NCI-H345 (cell line): ENCODE measurements at regions not wholly inside any gene's neighbourhood (a gene's known extent, or its start where the extent isn't known, plus 50 kb on each side); places are given as distances from the start of the nearest gene placed in this dataset.
"Not testable (repeated sequence)": the region's sequence is repeated elsewhere in the genome, so short reads cannot be mapped to it uniquely, and the experiment has no call there.

ENCODE experiments used
- DNase-seq: peaks from one replicate; lab custom pipeline; 2025; lab: John Stamatoyannopoulos, UW

DNA sequence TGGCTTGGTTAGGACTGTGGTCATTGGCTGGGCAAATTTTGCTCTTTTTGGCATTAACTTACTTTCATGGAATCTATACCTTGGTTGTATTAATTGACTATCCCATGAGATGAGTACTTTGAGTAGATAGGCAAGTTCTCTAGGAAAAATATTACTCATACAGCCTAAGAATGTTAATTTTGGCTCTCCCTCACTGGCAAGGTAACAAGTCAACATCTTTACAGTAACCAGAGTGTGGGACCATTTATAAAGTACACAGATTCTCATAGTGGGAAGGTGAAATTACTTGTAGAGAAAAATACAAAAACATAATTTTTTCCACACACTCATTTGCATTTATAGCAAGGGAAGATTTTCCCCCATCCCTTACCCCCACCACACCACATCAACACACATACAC, 154.6 kb upstream of the ZNF608 start:
- no peak for DNase-seq

DNA sequence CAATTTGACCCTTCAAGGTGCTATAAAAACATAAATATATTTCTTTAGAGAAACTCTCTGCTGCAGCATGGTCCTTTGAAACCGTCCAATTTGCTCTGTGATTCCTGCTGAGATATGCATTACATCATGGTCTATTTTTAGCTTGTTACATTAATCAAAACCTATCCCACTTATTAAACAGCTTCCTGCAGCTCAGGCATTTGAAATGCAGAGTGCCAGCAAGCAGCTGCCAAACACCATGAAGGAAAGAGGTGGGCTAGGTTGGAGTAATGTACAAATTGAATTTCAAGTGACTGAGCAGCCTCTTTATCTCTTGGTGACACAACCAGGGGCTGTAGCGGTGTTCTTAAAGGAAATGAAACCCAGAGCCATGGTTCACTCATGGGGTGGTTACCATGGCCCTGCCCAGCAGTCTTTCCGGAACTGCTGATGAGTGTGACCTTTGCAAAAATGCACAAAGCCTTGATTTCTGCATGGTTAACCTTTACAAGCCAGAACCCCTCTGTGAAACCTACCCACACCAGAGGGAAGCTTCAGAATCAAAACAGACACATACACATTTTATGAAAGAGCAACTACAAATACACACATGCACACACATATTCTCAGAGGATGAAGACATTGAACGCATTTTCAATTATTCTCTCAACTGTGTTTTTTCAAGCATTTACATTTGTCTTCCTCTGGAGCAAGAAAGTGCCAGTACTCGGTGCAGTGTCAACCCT, 155.8 kb upstream of the ZNF608 start:
- peak; percentile 70 for DNase-seq

DNA sequence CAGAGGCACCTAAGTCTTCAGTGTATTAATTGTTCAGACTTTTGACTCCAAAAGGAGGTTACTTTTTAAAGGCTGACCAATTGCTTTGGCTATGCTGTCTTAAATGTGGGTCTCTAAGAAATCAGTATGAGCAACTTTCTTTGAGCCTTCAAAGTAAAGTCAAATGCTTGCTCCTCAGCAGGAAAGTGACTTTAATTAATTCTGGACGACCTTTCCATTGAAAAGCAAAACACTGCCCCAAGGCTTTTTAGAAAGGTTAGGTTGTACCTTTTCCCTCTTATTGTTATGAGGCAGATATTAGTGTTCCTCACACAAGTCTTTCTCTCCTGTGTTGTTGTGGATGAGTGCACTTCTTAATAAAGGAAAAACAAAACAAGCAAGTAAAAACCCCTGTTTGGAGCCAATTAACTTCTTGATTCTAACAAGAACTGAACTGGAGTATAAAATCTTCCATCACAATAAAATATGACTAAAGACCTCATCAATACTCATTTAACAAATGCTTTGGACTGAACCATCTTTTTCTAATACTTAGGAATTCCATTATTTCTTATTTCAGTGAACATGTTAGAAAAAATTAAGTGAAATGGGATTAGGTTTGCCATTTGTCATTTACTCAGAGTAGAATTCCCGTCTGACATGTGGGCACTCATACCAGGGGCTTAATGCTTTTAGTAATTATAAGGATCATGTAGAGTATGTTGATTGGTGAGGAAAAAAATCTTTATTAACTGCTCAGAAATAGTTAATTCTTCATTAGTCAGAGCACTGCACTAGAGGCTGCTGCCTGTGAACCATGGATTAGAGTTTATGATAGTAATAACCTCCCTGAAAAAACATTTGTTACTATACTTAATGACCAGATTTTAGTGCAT, 159.1 kb upstream of the ZNF608 start:
- DNase-seq, result no peak

DNA sequence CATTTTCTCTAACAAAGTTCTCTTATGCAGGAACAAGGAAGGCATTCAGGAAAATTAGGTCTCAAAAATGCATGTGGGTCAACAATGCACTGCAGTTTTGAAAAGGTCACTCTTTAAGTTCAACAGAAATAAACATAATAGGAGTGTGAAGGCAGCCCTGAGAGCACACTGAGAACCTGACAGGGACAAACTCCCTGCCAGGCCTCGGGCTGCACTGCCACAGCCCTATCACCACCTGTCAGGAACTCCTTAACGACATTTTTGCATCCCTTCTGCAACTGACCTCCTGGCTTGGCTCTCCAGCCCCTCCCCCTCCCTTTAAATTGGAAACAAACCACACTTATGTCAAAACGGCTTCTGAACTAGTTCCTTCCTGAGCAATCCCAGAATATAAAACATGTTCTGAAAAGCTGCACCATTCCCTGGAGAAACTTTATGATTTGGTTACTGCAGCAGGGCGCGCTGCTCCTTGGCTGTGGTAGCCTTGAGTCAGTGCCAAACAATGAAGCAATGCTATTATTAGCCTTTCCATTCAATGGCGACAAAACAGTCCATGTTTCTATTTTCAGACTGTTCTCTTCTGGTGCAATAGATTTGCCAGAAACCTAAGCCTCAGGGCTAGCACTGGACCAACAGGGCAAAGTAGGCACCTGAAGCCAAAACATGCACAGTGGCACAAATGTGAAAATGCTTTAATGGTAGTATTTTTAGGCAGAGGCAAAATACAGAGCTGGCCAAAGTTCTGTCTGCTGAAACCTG, 160.1 kb upstream of the ZNF608 start:
- peak; percentile 41 for DNase-seq

DNA sequence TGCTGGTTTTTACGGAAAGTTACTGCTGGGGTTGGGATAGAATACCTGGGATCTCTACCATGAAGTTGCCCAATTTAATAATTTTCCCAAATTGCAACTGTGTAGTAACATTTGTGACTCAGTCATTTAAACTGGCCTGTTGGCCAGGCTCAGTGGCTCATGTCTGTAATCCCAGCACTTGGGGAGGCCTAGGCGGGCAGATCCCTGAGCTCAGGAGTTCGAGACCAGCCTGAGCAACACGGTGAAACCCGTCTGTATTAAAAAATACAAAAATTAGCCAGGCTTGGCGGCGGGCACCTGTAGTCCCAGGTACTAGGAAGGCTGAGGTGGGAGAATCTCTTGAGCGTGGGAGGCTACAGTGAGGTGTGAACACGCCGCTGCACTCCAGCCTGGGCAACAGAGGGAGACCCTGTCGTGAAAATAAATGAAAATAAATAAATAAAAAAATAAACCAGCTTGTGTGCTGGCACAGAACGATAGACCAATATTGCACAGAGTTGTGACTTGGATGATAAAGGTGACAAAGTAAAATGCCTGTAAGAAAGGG, 160.7 kb upstream of the ZNF608 start:
- no peak for DNase-seq

DNA sequence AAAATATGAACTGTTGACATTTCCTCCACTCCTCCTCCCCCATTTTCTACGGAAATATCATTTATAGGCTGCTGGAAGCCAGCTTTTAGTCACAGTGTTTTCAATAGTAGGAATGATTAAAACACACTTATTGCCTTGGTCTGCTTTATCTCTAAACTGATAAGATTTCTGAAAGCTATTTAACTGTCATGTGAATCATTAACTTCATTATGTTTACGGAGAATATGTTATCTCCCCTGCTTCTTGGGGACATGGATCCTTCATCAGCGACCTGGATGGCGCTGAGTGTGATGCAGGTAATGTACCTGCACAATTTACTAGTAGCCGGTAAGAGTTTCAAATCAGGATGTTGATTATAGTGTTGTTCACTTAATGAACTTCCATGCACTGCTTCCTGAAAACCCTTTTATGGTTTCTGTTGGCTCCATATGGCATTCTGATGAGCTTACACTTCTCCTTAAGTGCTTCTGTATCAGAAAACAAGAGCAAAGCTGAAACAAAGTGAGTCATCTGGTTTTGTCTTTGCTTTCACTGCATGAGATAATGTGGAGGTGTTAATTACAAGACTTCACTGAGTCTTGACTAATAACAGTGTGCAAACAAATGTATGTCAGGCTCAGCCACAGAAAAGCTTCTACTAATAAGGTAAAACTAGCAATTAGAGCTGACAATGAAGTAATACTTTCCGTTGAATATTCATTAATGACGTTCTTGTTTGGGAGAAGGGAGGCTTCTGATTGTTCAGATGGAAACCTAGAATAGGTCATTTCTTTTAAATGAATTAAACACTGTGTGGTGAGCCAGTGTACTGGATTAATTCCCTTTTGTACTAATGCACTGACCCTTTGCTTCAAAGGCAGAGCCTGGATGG, 162.4 kb upstream of the ZNF608 start:
- DNase-seq, result peak; percentile 4

DNA sequence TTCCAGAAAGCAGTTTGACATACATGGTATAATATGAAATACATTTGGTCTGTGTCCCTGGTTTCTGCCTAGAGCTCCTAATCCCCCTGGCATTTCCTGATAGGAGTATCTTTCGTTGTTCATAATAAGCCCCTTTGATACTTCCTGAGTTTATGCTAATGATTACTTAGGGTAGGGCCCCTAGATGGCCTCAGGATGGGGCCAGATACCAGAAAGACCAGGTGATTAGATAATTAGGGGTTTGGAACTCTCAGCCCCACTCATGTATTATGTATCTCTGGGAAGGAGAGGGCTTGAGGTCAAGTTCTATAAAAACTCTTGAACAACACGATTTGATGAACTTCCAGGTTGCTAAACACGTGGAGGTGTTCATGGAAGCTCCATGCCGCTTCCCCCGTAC, 163.3 kb upstream of the ZNF608 start:
- no peak for DNase-seq

DNA sequence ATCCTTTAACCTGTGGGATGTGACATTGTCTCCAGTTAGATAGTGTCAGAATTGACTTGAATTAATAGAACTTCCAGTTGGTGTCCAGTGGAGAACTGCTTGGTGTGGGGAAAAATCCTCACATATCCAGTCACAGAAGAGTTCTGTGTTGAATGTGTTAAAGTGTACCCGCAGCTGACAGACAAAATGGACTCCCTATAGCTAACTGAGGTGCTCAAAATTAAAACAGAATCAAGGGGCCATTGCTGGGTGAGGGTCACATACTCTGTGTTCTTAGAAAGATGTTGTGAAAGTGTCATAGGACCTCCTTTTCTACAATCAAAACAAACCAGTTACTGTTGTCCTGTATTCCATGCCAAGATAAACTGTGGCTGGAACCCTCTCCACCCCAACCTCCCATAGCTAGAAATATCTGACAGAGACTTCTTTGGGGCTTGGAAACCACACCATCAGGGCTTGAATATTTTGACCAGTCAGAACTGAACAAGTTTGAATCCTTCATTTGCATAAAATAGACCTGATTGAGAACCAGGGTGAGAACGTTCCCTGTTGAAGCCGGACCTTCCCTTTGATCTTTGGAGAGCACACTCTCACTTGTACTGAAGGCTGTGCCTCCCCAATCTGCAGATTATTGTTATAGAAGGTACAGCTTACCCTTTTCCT, 164.0 kb upstream of the ZNF608 start:
- DNase-seq, result no peak

DNA sequence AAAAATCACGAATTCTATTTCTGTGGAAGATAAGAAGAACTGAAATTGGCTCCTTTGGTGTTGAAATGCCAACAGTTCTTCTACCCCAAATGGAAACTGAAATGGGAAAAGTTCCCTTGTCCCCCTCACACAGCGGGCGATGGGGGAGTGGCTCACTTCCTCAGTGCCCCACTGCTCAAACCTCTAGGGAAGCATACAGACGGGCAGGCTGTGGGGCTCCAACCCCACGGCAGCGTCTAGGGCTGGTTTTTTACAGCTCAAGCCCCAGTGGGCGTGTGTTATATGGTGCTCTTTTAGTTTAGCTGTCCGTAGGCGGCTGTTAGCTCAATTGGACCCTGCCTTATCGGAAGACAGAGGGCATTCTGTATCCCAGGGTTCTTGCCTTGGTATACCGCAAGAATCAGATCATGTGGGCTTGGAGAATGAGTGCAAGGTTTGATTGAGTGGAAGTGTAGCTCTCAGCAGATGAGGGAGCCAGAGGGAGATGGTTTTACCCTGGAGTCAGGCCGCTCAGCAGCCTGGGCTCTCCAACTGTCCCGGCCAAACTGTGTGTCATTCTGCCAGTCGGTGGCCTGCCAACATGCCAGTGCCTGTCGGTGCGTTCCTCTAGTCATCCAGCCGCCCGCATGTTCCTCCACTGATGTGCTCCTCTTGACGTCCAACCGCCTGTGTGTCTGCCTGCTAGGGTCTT, 166.3 kb upstream of the ZNF608 start:
- DNase-seq, result no peak

DNA sequence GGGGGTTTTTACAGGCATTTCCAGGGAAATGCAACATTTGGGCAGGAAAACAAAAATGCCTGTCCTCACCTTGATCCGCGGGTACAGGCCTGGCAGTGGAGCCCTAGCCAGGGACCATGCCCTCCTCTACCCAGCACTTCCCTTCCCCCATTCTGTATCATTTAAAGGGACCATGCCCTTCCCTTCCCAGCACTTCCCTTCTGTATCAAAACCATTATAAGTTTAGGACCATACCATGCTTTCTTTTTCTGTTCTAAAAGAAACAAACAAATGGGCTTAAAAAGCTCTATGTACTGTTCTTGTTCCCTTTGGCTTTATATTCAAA, 166.9 kb upstream of the ZNF608 start:
- DNase-seq, result no peak

DNA sequence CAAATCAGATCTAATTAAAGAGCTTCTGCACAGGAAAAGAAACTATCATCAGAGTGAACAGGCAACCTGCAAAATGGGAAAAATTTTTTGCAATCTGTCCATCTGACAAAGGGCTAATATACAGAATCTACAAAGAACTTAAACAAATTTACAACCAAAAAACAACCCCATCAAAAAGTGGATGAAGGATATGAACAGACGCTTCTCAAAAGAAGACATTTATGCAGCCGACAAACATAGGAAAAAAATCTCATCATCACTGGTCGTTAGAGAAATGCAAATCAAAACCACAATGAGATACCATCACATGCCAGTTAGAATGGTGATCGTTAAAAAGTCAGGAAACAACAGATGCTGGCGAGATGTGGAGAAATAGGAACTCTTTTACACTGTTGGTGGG, 169.9 kb upstream of the ZNF608 start:
- not testable (repeated sequence) for DNase-seq

DNA sequence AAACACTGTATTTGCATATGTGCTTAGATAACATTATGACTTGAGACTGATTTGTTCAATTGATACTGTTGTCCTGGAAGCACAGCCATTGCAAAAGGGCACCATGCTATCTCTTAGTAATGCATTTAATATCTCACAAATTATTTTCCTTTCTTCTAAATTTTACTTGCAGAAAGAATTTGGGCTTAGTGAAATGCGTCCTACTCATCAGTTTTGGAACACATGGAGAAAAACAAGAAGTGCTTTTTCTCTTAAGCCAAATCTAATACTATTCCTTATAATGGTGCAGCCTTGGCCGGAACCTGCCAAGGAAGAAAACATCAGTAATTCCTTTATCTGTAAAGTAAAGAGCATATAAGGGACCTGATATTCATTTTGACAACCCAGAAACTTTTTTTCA, 172.2 kb upstream of the ZNF608 start:
- DNase-seq, result no peak

DNA sequence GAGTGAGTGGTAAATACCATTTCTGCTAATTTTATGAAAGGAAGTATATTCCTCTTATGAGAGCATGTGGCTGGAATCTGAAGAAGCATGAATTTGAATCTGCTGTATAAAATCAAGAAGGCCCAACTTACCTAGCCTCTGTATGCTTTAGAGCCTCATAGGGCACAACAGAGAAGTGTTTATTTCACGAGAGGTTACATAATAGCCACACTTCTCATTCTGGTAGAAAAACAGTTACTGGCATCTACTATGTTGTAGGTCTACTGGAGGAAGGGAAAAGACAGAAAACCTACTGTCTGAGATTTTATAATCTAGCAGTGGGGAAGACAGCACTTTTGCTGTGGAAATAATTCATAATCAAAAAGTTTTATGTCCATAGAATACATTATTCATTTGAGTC, 172.6 kb upstream of the ZNF608 start:
- no peak for DNase-seq

DNA sequence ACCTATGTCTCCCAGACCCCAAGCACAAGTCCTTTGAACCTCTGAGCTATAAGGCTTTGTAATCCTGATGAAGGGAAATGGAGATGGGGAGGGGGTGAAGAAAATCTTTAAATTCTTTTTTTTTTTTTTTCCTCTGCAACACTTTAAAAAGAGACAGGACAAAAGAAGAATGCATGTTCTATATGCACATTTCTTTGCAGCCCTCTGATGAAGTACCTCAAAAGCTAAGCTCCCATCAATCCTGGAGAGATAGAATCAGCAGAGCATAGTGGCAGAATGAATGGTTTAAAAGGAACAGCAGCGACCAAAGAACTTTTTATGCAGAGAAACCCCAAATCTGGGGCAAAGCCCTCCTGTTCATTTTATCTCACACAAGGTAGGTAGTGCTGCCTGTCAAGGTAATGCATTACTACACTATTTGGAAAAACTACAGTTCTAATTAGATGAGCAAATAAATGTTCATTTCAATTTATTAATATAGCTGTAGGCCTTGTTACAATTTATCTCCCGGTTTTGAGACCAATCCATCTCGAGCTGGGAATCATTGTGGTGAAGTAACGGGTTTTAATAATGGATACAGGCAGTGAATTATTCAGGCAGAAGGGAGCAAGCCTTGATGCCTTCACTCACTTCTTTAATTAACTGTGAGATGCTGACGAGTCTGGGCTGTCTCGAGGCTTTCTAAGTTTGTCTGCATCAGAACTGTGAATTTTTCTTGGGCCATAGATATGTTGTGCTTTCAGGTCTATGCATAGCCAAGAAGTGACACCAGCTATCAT, 173.5 kb upstream of the ZNF608 start:
- DNase-seq, result no peak

DNA sequence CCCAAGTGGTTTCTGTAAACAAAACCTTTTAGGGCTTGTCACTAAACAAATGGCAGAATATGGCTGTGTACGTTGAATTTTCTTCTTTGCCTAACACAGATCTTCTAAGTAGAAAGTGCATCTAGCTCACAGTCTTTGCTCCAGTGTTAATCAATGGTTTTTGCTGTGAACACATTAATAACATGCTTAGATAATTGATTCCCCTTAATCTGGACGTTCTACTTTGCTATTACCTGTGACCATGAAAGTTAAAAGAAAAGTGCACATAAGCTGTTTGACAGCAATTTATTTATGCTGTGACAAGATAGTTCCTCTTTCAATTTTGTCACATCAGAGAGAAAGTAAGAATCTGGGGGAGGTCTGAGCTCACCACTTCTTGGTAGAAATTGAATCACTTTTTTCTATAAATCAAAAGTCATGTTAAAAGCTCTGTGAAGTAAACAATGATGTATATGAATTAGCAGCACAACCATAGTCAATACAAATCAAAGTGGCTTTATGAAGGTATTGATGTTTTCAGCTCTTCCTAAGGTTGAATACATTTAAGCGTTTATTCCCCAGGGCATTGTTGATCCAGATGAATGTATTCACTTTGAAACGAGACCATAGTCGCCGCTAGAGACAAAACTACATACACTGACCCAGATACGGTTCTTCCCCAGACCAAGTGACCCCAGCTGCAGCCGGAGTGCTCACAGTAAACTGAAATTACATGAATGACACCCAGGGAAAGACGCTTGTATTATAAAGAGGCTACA, 174.6 kb upstream of the ZNF608 start:
- DNase-seq, result peak; percentile 14

DNA sequence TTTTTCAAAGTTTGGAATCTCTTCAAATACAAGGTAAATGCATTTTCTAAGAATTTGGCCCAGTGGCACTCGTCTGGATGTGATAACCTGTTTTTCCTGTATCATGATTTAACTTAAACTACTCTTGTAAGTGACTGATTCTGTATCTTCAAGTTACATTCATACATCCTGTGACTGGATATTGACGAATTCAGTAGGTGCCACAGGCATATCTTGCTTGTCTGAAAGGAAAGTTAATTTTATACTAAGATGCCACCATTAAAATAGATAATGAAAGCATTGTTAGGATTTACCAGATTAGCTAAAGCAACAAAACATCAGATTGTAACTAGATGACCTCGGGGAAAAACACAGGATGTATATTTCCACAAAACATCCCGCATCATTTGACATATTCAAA, 175.3 kb upstream of the ZNF608 start:
- DNase-seq, result no peak

DNA sequence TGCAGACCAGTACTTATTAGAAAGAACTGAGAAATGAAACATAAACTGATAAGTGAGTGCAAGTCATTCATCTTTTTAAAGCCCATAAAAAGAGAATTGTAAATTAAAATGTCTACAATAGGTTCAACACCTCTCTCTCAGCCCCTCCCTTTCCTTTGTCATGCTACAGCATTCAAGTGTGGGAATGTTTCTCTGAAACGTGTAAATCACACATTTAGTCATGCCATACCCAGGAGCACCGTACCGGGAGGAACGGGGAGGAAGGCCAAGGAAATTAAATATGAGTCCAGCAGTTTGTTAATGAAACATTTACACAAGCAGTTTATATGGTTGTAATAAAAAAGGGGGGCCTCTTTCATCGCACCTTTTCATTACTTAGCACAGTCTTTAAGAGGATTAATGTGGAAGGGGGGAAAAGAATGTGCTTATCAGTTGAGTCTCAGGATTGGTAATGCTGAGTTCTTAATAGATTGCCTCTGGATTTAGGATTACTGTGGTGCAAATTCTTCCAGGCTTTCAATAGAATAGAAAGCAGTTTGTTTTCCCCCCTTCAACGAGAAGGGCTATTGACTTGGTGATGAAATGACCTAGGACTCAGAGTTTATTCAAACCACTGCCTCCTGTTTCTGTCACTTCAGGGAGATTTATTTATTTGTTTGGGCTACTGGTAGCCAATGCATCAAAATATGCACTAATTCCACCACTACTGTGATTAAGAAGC, 176.0 kb upstream of the ZNF608 start:
- DNase-seq, result peak; percentile 39

DNA sequence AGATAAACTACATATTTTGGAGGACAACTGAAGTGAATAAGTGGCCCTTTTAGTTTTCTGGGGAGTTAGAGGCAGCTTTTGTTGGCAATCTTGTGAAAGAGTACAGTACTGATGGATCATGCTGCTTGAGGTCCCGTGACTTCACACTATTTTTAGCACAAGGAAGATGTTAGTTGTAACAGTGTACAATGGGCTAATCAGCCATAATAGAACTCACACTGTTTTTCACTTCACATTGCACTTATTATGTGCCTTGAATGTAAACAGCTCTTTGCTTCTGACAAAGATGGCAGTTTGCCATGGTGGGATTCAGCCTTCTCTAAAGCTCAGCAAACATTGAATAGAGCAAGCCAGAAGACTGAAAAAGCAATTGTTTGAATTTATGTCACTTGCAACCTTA, 176.7 kb upstream of the ZNF608 start:
- DNase-seq, result peak; percentile 94
